Astrocyte of the cerebellum (primary cell): ENCODE measurements at regions not wholly inside any gene's neighbourhood (a gene's known extent, or its start where the extent isn't known, plus 50 kb on each side); places are given as distances from the start of the nearest gene placed in this dataset.

ENCODE experiments used
- DNase-seq: peaks from one replicate; pipeline ENCODE4 v3.0.0-alpha.2; 2011; ENCODE audit warnings: low read depth
- H3K4me3 ChIP-seq: 2 replicates; pipeline ENCODE4 v1.5.1; 2011; ENCODE audit warnings: mild to moderate bottlenecking, low read depth, low read length, moderate library complexity
- in situ Hi-C: cut with HindIII; loops from 2 replicates; pipeline ENCODE4 v1.10.0; 2017; ENCODE audit warnings: low sequenced_read_pairs
- TF ChIP-seq, protein P1 (sequence below): IDR thresholded peaks from 2 replicates; pipeline ENCODE4 v1.5.1; 2012; ENCODE audit warnings: low read length, low read depth, moderate library complexity, mild to moderate bottlenecking; ENCODE audit errors: missing control alignments

DNA sequence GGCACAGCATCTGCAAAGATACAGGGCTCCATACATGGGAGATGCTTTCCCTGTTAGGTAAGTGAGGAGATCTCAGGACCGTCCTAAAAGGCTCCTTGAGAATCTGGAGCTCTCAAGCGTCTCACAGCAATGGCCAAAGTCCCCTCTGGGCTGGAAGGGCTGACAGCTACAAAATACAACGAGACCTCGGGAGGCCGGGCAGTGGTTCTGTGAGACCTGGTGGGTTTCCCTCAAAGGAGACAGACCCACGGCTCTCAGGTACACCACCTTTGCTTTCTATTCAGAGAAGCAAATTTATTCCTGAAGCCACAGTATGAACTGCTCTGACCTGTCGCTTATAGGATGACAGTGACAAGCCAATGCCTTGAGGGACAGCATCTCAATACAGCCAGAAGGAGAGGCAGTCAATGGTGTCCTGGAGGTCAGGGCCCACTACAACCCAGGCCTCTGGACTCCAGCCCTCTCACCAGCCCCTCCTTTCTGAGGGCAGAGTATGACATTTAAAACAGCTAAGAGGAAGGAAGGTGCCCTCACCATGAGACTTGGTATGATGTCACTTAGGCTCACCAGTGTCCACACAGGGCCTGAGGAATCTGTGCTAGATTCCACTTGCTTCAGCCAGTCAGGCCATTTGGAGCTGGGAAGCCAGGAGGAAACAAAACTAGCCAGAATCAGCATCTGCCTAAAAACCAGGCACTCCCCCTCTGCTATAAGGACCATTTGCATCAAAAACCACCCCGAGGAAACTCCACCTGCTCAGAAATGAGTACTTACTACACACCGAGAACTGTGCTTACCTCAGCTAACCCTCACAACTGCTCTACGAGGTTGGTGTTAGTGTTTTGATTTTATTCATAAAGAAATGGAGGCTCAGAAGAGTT, 86.5 kb upstream of the FSTL4 start:
- in situ Hi-C loops: no loop called here
- DNase-seq: no peak
- no peak overlapping the region for H3K4me3 ChIP-seq
- TF ChIP-seq, protein P1, sequence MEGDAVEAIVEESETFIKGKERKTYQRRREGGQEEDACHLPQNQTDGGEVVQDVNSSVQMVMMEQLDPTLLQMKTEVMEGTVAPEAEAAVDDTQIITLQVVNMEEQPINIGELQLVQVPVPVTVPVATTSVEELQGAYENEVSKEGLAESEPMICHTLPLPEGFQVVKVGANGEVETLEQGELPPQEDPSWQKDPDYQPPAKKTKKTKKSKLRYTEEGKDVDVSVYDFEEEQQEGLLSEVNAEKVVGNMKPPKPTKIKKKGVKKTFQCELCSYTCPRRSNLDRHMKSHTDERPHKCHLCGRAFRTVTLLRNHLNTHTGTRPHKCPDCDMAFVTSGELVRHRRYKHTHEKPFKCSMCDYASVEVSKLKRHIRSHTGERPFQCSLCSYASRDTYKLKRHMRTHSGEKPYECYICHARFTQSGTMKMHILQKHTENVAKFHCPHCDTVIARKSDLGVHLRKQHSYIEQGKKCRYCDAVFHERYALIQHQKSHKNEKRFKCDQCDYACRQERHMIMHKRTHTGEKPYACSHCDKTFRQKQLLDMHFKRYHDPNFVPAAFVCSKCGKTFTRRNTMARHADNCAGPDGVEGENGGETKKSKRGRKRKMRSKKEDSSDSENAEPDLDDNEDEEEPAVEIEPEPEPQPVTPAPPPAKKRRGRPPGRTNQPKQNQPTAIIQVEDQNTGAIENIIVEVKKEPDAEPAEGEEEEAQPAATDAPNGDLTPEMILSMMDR: no peak

DNA sequence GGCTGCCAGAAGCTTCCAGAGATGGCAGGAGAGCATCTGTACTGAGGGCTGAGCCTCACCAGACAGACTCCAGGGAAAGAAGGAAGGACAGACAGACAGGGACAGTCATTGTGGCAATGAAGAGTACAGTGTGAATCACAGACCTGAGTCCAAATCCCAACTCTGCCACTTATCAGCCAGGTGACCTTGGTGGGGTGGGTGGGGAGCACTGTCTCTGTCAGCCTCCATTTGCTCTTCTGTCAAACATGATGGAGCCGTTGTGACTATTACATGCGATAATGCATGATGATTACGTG, 85.9 kb upstream of the FSTL4 start:
- no peak for DNase-seq
- in situ Hi-C loops: no loop called here
- H3K4me3 ChIP-seq: no peak overlapping the region
- TF ChIP-seq, protein P1: no peak

DNA sequence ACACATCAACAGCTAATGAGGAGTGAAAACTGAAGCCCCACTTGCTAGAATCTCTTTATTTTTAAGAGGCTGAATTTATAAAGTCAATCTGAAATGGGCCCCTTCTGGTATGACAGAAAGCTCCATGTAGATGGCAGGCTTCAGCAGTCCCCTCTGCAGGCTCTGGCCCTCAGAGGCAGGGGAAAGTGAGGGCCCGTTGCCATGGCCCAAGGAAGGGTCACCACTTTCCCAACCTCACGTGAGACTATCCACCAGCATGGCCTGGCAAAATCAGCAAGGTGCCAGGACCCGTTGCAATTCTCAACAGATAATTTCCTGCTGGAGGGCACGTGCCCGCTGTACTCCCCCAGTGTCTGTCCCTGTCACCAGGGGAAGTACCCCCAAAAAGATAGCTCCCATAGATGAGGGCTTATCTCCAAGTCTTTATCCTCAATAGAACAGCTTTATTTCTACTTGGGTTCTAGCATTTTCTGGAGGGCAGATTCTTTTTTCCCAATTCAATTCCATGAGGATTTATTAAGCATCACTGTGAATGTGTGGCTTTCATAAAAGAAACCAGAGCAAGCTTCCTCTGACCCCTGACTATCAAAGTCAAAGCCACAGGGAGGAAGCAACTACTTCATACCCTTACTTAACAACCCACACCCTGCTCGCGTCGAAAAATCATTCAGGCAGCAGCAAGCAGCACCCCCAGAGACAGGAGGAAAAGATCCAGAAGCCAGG, 85.4 kb upstream of the FSTL4 start:
- H3K4me3 ChIP-seq: no peak overlapping the region
- no peak for DNase-seq
- TF ChIP-seq, protein P1: no peak
- in situ Hi-C loops: no loop called here

DNA sequence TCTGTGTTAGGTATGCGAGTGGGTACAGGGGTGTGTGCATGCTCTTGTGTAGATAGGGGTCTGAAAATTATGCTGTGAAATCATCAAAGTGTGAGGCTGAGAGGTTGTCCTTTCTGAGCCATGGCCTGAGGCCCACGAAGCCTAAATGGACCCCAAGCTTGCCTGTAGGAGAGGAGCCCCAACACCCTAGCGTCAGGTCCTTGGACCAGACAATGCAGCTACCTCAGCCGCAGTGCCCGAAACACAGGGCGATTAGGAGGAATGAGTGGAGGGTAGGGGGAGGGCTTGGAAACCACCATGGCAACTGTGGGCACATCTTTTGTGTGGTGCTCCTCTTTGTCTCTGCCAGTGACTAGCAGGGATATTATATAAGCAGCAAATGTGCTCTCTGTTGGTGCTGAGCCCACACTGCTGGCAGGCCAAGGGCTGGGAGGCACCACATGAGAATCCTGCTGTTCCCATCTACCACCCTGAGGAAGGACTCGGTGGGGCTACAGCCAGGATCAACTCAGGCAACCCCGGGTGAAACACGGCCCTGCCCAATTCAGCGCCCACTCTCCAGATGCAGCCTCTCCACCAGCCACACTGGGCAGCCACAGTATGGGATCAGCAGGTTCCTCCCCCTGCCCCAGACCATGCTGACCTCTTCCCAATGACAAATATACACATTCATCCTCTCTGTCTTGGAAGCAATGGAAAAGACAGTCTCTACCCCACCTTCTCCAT, 84.6 kb upstream of the FSTL4 start:
- in situ Hi-C loops: no loop called here
- DNase-seq: no peak
- no peak overlapping the region for H3K4me3 ChIP-seq
- TF ChIP-seq, protein P1: no peak

DNA sequence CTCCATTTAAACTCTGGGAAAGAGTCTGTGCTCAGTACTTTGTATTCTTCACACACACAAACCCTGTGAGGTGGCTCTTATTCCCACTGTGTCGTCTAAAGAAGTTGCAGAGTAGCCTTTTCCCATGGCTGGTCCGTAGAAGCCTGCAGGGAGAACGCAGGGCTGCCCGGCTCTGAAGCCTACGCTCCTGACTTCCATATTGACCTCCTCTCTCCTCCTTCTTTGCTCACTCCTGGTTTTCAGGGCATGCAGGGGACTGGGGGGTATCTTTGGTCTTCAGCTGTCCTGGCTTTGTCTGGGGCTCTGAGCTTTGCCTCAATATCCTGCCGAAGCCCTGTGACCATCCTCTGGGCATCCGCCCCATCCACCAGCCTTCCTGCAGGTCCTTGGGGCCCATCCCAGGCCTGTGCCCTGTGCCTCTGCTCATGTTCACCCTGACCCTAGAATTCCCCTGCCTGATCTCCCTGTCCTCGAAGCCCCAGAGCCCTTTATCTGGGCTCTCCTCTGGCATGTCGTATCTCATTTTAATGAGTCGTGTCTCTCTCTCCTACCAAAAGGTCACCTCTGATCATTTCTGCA, 83.8 kb upstream of the FSTL4 start:
- H3K4me3 ChIP-seq: no peak overlapping the region
- no peak for DNase-seq
- TF ChIP-seq, protein P1: no peak
- in situ Hi-C loops: no loop called here

DNA sequence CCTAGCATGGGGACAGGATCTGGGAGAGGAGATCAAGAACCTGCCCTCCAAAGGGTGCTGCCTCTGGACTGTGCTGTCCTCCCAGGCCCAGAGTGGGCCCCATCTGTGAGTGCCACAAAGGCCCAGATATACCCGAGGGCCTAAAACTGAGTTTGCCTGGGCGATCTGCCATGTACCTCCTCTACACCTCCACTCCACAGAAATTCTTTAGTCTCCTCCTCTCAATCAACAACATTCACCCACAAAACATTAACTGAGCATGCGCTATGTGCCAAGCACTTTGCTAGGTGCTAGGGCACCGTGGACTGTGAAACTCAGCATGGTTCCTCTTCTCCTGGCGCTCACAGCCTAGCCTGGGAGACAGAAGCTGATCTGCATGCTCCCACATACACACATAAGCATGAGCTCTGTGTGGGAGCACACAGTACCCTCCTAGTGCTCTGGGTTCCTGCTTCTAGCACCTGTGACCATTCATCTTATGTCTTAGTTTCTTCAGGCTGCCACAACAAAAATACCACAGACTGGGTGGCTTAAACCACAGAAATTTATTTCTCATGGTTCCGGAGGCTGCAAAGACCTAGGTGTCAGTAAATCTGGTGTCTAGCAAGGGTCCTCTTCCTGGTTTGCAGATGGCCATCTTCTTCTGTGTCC, 82.0 kb upstream of the FSTL4 start:
- TF ChIP-seq, protein P1: no peak
- H3K4me3 ChIP-seq: no peak overlapping the region
- no peak for DNase-seq
- in situ Hi-C loops: no loop called here
